Hippocampal formation (tissue), 2 donors: ENCODE measurements at regions not wholly inside any gene's neighbourhood (a gene's known extent, or its start where the extent isn't known, plus 50 kb on each side); places are given as distances from the start of the nearest gene placed in this dataset.
"Not testable (repeated sequence)": the region's sequence is repeated elsewhere in the genome, so short reads cannot be mapped to it uniquely, and the experiment has no call there.

Experiments used
- DNase-seq, 2 donors: peaks; one replicate each; lab custom pipeline; 2025; lab: John Stamatoyannopoulos, UW

DNA sequence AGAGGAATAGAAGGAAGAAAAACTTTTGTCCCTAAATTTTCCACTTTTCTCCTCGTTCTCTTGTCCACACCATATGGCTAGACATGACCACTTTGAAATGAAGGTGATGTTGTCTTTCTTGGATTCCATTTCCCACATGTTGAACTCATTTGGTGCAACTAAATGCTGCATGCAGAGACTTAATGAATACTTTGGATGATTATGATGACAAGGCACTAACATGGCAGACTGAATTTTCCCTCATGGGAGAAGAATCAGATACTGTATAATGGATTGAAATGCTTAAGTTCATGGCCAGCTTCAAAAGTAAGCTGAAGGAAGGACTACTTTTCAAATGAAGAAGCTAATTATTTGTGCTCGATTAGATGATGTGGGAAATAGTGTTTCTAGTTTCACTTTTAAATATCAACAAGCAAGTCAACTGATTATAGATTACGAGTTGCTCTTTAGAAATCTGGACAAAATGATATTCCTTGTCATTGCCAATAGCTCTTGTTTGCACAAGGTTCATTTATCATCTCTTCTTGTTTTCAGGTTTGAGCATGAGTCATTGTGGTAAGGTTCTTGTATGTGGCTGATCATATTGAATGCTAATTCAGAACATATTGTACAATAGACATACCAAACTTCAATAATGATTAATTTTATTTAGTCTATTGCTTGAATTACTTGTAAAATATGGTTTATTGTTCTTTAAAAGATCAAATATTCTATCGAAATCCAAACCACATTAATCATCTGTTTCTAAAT lies 501.3 kb upstream of the FTMT start:
- DNase-seq, result no peak

DNA sequence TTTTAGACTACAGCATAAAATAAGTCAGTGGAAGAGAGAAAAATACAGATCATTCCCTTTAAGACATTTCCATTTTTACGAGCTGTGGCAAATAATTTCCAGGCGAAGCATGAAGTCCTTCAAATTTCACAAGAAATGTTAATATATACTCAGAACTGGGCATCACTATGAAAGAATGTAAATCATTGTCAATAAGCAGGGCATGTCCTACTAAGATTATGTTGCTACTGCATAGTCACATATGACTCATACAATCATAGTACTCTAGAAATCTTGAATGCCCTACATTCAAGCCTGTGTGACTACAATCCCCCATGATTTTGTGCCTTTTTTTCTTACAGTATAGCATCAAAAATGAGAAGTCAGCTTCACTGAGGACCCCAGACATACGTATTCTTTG lies 485.2 kb upstream of the FTMT start:
- no peak for DNase-seq

DNA sequence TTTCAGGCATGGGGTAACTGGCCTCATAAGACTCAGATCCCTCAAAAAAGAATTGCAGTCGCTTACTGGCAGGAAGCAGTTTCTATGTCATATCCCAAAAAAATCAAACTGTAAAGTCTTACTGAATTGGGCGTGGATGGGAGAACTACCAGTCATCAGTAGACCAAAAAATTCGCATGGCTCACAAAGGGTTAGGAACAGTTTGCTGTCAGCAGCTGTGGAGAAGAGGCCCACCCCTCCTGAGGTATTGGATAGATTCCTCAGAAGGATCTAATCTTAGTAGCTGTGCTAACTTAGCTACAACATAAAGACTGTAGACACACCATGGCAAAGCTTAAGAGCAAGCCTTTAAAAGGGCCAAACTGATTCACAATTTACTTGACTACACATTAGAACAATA lies 478.3 kb upstream of the FTMT start:
- no peak for DNase-seq

DNA sequence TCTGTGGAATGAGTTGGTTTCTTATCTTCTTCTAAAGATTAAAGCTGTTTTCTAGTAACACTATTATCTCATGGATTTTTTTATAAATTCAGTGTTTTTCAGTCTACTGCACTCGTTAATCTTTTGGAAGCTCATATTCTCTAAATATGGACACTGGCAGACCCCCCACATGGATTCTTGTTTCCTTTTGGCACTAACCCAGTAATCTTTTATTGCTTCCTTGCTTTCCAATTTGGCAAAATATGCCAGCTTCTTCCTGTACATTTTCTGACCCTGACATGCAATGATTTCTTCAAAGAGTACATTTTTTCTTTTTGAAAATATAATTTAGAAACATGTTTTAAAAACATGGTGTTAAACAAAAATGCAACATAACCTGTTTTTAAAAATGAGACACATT lies 474.2 kb upstream of the FTMT start:
- no peak for DNase-seq

DNA sequence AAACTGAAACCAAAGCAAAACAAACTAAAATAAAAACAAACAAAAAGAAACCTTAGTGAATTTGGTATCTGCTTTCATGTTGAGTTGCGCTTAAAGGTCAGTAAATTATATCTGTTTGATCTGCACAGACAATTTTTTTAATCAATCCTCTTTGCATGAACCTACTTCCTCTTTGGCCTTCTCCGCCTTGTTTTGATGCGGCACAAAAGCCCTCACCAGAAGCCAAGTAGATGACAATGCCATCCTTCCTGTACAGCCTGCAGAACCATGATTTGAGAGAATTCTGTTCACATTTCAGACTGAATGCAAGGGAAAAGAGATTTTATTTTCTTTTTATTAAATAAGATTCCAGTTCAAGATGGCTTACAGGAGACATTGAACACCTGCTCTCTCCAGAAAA lies 473.6 kb upstream of the FTMT start:
- no peak for DNase-seq

DNA sequence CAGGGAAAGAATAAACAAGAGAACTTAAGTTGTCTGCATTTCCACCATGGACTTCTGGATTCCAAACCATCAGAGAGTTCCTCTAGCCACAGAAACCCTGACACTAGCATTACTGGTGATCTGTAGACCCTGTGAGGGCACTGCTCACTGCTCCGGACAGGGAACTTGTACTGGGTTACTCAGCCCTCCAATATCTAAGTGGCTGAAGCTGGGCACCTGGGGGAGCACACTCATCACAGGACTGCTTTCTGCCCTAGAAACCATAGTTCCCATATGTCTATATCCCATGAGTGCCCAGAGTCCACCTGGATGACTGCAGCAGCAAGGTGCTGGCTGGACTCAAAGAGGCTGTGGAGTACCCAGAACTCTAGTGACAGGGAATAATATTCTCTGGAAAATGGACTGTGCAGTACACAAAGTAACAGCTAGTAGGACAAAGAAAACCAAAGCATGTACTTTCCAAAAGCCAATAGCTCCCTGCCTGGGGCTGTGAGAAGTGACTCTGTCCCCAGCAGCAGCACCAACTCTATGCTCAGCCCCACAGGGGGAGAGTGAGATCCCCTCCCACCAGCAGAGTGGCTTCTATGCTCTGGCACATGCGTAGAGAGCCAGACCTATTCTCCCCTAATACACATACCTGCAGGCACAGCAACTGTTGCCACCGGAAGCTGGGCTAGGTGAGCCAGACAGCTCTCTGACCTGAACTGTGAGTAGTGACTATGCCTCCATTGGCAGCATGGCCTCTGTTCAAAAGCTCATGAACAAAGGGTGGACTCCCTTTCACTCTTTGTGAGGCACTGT lies 472.9 kb upstream of the FTMT start:
- DNase-seq, result no peak

DNA sequence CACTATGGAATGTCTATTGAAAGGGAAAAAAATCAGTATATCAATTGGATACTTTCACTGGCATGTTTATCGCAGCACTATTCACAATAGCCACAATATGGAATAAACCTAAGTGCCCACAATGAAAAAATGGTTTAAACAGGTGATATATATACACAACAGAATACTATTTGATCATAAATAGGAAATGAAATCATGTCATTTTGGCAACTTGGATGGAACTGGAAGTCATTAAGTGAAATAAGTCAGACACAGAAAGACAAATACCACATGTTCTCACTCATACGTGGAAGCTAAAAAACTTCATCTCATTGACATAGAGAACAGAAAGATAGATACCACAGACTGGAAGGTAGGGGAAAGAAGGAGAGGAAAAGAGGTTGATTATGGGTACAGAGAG lies 471.6 kb upstream of the FTMT start:
- no peak for DNase-seq

DNA sequence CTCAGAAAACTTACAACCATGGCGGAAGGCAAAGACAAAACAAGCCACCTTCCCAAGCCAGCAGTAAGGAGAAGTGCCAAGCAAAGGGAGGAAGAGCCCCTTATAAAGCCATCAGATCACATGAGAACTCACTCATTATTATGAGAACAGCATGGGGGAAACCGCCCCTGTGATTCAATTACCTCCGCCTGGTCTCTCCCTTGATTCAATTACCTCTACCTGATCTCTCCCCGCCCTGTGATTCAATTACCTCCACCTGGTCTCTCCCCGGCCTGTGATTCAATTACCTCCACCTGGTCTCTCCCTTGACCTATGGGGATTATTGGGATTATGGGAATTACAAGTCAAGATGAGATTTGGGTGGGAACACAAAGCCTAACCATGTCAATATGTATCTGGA lies 467.3 kb upstream of the FTMT start:
- no peak for DNase-seq

DNA sequence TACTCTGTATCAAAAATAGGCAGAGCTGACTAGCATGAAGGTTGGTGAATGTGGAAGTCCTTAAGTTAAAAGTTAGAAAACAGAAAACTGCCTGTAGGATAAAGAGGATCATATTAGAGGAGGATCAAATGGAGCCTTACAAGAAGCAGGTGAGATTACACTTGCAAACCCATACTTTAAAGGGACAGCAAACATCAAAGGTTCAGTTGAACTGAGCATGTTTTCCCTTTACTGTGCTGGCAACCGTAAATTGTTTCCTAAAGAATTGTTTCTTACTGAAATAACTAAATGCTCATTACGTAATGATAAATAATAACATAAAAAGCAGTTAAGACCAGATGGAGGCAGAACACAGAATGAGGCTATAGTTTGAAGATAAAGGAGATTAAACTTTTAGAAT lies 465.3 kb upstream of the FTMT start:
- DNase-seq, result no peak

DNA sequence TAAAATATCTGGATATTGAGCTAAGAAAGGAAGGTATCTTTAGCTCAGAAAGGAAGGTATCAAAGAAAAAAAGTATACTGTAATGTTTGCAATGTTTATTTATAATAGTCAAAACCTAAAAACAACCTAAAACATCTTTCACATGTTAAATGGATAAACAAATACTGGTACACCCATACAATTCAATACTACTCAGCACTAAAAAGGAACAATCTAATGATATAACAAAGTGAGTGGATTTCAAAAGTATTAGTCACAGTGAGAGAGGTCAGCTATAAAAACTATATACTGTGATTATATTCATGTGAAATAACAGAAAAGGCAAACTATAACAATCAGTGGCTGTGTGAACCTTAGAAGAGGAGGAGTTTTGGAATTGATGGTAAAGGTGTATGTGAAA lies 455.0 kb upstream of the FTMT start:
- DNase-seq, result no peak

DNA sequence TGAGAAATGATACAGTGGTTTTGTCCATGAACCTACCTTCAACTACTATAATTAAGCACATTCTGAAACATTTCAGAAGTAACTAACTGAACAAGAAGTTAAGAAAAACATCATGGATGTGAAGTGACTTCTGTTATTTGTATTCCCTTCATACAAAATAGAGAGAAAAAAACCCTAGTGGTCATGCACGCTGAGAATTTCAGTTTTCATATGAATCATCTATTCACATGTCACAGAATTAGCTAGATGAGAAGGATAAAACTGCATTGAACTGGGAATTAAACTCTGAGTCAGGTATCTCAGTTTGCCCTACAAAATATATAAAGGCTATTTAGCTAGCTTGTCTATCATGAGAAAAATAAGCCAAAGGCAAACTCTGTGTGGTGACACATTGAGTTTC lies 451.8 kb upstream of the FTMT start:
- no peak for DNase-seq

DNA sequence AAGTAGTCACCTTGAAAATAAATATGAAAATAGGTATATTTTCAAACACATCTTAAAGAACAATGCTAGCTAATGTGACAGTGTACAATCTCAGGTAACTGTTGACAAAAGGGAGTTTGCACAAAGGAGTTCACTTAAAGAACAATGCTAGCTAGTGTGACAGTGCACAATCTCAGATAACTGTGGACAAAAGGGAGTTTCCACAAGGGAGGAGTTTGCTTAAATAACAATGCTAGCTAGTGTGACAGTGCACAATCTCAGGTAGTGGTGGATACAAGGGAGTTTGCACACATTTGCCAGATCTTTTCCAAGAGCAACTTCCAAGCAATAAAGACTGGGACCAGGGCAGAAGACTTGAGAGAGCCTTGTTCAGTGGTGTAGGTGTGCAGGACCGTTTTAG lies 442.9 kb upstream of the FTMT start:
- DNase-seq, result no peak

DNA sequence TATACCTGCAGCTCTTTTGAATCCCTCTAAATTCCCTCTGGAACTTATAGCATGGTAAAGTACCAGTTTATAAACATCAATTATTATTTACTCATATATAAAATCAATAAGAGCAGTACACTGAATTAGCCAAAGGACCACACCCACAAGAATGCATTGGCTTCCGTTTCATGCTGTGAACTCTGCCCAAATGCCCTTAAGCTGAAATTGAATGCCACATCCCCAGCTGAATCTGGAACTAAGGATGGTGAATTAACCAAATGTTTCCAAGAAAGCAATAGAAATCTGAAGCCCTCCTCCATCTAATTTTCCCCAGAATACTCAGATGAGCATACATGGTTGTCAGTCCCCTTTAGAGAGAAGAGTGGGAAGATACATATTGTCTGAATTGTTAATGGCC lies 436.4 kb upstream of the FTMT start:
- no peak for DNase-seq

DNA sequence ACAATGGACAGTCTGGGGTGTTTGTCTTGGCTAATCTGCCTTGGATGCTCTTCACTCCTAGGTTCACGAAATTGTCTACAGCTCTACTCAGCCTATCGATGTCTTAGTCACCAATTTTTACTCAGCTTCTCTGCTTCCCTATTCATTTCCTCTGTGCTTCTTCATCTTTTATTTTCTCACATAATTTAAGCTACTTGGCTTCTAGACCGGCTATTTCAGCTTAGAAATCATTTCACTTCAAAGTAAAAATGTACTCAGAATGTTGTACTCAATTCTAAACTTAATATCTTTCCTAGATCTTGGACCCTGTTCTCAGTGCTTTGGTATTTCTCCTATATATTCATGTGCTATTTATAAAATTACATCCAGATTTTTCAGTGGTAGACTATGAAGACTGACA lies 430.0 kb upstream of the FTMT start:
- DNase-seq, result no peak

DNA sequence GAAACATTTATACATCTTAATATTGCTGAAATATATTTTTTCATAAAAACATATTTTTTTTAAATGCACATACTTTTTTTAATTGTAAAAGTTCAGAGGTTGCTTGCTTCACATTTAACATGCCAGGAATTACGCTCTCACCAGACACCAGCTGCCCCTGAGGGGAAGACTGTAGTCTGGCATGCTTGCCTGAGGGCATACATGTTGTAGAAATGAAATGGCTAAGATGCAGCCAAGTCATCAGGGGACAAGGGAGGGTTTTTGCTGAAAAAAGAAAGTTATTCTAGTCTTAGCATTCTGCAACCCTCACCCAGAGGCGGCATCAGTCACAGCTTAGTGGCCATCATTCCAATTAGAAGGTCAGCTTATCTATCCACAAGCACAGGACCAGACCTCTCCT lies 426.7 kb upstream of the FTMT start:
- DNase-seq, result no peak

DNA sequence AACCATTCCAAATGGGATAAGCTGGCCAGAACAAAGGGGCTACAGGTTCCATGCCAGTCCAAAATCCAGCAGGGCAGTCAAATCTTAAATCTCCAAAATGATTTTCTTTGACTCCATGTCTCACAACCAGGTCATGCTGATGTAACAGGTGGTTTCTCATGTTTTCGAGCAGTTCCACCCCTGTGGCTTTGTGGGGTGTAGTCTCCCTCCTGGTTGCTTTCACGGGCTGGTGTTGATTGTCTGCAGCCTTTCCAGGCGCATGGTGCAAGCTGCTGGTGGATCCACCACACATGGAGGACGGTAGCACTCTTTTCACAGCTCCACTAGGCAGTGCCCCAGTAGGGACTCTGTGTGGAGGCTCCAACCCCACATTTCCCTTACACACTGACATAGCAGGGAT lies 425.5 kb upstream of the FTMT start:
- DNase-seq, result no peak

DNA sequence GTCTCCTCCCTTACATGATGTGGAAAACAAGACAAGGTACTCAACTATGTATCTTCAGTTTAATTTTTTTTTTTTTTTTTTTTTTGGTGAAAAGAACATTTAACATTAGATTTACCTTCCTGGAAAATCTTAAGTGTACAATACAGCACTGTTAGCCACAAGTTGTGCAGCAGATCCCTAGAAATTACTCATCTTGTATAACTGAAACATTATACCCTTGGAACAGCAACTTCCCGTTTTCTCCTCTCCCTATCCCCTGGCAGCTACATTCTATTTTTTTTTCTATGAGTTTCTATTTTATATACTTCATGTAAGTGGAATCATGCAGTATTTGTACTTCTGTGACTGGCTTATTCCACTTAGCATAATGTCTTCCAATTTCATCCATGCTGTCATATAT lies 421.9 kb upstream of the FTMT start:
- no peak for DNase-seq

DNA sequence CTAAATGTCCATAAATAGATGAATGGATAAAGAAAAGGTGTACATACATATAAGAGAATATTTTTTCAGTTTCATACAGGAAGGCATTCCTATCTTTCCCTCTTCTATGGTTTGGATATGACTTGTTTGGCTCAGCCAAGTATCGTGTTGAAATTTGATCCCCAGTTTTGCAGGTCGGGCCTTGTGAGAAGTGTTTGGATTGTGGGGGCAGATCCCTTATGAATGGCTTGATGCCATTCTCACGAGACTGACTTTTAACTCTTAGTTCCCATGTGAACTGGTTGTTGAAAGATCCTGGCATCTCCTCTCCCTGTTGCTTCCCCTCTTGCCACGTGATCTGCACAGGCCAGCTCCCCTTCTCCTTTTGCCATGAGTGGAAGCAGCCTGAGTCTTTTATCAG lies 421.1 kb upstream of the FTMT start:
- no peak for DNase-seq

DNA sequence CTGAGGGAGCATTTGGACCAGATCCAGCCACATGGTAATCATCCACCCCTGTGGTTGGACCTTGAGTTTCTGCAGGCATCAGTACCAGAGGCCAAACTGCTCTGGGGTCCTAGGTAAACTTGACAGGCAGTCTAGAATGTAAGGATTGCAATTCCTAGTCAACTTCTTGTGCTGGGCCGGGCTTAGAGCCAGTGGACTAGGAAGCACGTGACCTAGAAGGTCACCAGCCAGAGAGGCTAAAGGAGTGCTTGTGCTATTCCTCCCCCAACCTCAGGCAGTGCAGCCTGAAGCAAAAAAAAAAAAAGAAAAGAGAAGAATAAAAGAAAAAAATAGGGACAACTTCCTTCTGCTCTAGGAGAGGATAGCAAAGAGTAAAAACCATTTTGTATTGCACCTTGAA lies 406.2 kb upstream of the FTMT start:
- DNase-seq, result no peak

DNA sequence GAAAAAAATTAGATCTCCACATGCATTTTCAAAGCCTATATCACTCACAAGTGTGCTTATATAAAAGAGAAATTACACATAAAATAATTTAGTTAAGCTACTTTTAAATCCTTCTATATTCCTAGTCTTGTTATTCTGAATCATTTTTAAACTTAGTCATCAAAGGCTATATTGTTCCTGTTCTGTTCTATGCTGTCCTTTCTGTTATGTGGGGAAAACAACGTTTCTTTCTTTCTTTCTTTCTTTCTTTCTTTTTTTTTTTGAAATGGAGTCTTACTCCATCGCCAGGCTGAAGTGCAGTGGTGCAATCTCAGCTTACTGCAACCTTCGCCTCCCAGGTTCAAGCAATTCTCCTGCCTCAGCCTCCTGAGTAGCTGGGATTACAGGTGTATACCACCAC lies 389.2 kb upstream of the FTMT start:
- DNase-seq, result no peak

DNA sequence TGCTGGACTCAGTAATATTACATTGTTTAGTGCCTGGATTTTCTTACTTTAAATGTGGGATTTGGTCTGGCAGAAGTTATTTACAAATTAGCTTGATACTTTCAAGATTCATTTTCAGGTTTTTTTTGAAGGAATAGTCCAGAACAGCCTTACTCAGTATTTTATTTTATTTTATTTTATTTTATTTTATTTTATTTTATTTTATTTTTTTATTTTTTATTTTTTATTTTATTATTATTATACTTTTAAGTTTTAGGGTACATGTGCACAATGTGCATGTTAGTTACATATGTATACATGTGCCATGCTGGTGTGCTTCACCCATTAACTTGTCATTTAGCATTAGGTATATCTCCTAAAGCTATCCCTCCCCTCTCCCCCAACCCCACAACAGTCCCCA lies 380.5 kb upstream of the FTMT start:
- DNase-seq, result not testable (repeated sequence)

DNA sequence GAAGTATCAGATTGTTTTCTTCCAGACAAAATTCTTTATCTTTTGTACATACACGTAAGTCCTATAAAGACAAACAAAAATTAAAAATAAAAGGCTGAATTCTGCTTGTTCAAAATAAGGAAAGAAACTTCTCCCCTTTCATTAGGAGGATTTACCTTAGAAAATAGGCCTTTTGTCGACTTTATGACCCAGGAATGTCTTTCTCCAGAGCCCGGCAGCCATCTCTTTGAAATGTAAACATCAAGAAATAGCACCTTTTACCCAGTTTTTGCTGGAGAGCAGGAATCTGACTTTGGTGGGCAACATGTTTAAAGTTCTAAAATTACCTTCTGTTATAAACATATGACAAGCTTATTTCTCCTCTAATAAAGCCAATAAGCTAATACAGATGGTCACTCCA lies 373.0 kb upstream of the FTMT start:
- no peak for DNase-seq

DNA sequence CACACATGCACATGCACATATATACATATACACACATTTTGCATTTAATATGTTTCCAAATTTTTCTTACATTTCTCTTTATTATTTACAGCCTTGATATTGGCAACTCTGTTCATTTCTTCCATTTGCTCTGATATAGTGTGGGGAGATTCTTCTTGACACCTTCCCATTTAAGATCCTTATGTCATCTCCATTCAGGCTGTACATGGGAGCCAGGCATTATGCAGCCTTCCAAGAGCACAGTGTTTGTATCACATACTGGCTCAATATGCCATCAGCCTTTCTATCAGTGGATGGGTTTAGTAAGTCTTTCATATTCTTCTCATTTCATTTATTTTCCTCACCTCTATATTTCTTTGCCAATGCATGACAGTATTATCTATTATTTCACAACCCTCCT lies 372.3 kb upstream of the FTMT start:
- no peak for DNase-seq

DNA sequence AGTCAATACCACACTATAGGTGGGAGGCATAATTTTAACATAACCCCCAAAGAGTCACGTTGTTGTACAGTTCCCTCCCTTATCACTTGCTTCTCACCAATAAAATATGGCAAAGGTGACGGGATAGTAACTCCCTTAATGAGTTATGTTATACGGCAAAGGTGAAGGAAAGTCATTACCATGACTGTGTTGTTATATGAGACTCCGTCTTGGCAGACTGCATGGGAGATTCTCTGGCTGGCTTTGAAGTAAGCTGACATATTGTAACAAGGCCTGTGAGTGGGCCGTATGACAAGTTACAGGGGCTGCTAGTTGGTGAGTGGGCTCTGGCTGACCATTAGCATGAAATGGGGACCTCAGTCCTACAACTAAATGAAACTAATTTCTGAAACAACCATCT lies 366.4 kb upstream of the FTMT start:
- DNase-seq, result no peak
